Mucosa of gallbladder (tissue), 1 donor: ENCODE measurements at regions not wholly inside any gene's neighbourhood (a gene's known extent, or its start where the extent isn't known, plus 50 kb on each side); places are given as distances from the start of the nearest gene placed in this dataset.
"Not testable (repeated sequence)": the region's sequence is repeated elsewhere in the genome, so short reads cannot be mapped to it uniquely, and the experiment has no call there.

Experiments
- DNase-seq: peaks from one replicate; pipeline ENCODE4 v3.0.0-alpha.2; 2020; ENCODE audit warnings: low spot score
- donor health status: DM: no; HTN: no; CAD: no.

- no peak for DNase-seq
Measured at GRCh38 chr3:18189282-18190050, 235.7 kb downstream of the SATB1 start.

- no peak for DNase-seq
Measured at GRCh38 chr3:18188491-18188890, 236.6 kb downstream of the SATB1 start.

GRCh38 chr3:18185624-18186023 is 239.5 kb downstream of the SATB1 start:
- no peak for DNase-seq

- not testable (repeated sequence) for DNase-seq
Measured at GRCh38 chr3:18182923-18183322, 242.2 kb downstream of the SATB1 start.

- no peak for DNase-seq
Measured at GRCh38 chr3:18179521-18179920, 245.6 kb downstream of the SATB1 start.

GRCh38 chr3:18177271-18177670 is 247.9 kb downstream of the SATB1 start:
- no peak for DNase-seq

GRCh38 chr3:18173891-18174290 is 251.2 kb downstream of the SATB1 start:
- not testable (repeated sequence) for DNase-seq

- no peak for DNase-seq
Measured at GRCh38 chr3:18159681-18160080, 265.5 kb downstream of the SATB1 start.

- peak; percentile 67 for DNase-seq
Measured at GRCh38 chr3:18153571-18154173, 271.5 kb downstream of the SATB1 start.

- DNase-seq, result no peak
Measured at GRCh38 chr3:18151199-18151598, 273.9 kb downstream of the SATB1 start.

- DNase-seq, result no peak
Measured at GRCh38 chr3:18149935-18150334, 275.2 kb downstream of the SATB1 start.

- no peak for DNase-seq
Measured at GRCh38 chr3:18149386-18149785, 275.8 kb downstream of the SATB1 start.

- DNase-seq, result no peak
Measured at GRCh38 chr3:18144571-18144970, 280.6 kb downstream of the SATB1 start.

- no peak for DNase-seq
Measured at GRCh38 chr3:18143258-18143780, 281.8 kb downstream of the SATB1 start.

GRCh38 chr3:18137958-18138357 is 287.2 kb downstream of the SATB1 start:
- DNase-seq, result no peak

- no peak for DNase-seq
Measured at GRCh38 chr3:18135060-18135814, 289.9 kb downstream of the SATB1 start.

- no peak for DNase-seq
Measured at GRCh38 chr3:18134386-18135059, 290.6 kb downstream of the SATB1 start.

- no peak for DNase-seq
Measured at GRCh38 chr3:18132991-18133390, 292.1 kb downstream of the SATB1 start.

- DNase-seq, result no peak
Measured at GRCh38 chr3:18127859-18128681, 297.1 kb downstream of the SATB1 start.

- DNase-seq, result no peak
Measured at GRCh38 chr3:18127174-18127858, 297.8 kb downstream of the SATB1 start.
